ENCODE measurements at regions not wholly inside any gene's neighbourhood (a gene's known extent, or its start where the extent isn't known, plus 50 kb on each side); places are given as distances from the start of the nearest gene placed in this dataset.

GRCh38 chr10:33529234-33529633, 194.8 kb upstream of the NRP1 start:
- DNase-seq, result no peak

GRCh38 chr10:33524966-33525365, 190.5 kb upstream of the NRP1 start:
- no peak for DNase-seq

GRCh38 chr10:33524041-33524440, 189.6 kb upstream of the NRP1 start:
- no peak for DNase-seq

- DNase-seq, result no peak
These were observed 188.8 kb upstream of the NRP1 start for GRCh38 chr10:33523236-33523792.

- DNase-seq, result no peak
These were observed 187.4 kb upstream of the NRP1 start for GRCh38 chr10:33521904-33522303.

- DNase-seq, result no peak
These were observed 186.6 kb upstream of the NRP1 start for GRCh38 chr10:33521062-33521461.

GRCh38 chr10:33520223-33520622, 185.8 kb upstream of the NRP1 start:
- DNase-seq, result no peak

GRCh38 chr10:33519130-33519860, 184.8 kb upstream of the NRP1 start:
- DNase-seq, result no peak

GRCh38 chr10:33510206-33510605, 175.7 kb upstream of the NRP1 start:
- no peak for DNase-seq

GRCh38 chr10:33509231-33509831, 174.9 kb upstream of the NRP1 start:
- DNase-seq, result peak; percentile 52

- DNase-seq, result no peak
These were observed 173.4 kb upstream of the NRP1 start for GRCh38 chr10:33507662-33508425.

GRCh38 chr10:33506838-33507661, 172.6 kb upstream of the NRP1 start:
- no peak for DNase-seq

- DNase-seq, result no peak
These were observed 171.9 kb upstream of the NRP1 start for GRCh38 chr10:33506391-33506790.

GRCh38 chr10:33501161-33501560, 166.7 kb upstream of the NRP1 start:
- no peak for DNase-seq

GRCh38 chr10:33498391-33498891, 164.0 kb upstream of the NRP1 start:
- no peak for DNase-seq

GRCh38 chr10:33497338-33497737, 162.9 kb upstream of the NRP1 start:
- DNase-seq, result no peak

- DNase-seq, result no peak
These were observed 161.6 kb upstream of the NRP1 start for GRCh38 chr10:33496096-33496495.

- no peak for DNase-seq
These were observed 160.3 kb upstream of the NRP1 start for GRCh38 chr10:33494694-33495265.

- DNase-seq, result no peak
These were observed 159.5 kb upstream of the NRP1 start for GRCh38 chr10:33493978-33494377.

- no peak for DNase-seq
These were observed 159.0 kb upstream of the NRP1 start for GRCh38 chr10:33493497-33493896.

GRCh38 chr10:33492701-33493345, 158.4 kb upstream of the NRP1 start:
- no peak for DNase-seq
